ENCODE measurements at regions not wholly inside any gene's neighbourhood (a gene's known extent, or its start where the extent isn't known, plus 50 kb on each side); places are given as distances from the start of the nearest gene placed in this dataset.
A peak's percentile ranks its signal among the peaks of the same experiment; 100 is the strongest.
"Not testable (repeated sequence)": the region's sequence is repeated elsewhere in the genome, so short reads cannot be mapped to it uniquely, and the experiment has no call there.

- in situ Hi-C loops (cut with HindIII; ENCODE audit: low sequenced_read_pairs) = no loop called here
- peak overlapping the region; percentile 43 for H3K4me3 ChIP-seq (ENCODE audit: low read depth, low read length)
- DNase-seq (ENCODE audit: low read depth) = no peak
- TF ChIP-seq CTCF (IDR thresholded peaks at IDR 0.05; ENCODE audit: low read depth, low read length, missing control alignments) = peak; percentile 52
Observed at GRCh38 chr6:28606424-28607391, 81.0 kb downstream of the GPX5 start.

- TF ChIP-seq CTCF (IDR thresholded peaks at IDR 0.05; ENCODE audit: low read depth, low read length, missing control alignments) = no peak
- no peak for DNase-seq (ENCODE audit: low read depth)
- in situ Hi-C loops (cut with HindIII; ENCODE audit: low sequenced_read_pairs) = no loop called here
- H3K4me3 ChIP-seq (ENCODE audit: low read depth, low read length) = no peak overlapping the region
Observed at GRCh38 chr6:28607990-28608389, 82.3 kb downstream of the GPX5 start.

GRCh38 chr6:28609672-28610071, 84.0 kb downstream of the GPX5 start:
- no peak for TF ChIP-seq CTCF (IDR thresholded peaks at IDR 0.05; ENCODE audit: low read depth, low read length, missing control alignments)
- H3K4me3 ChIP-seq (ENCODE audit: low read depth, low read length) = no peak overlapping the region
- no peak for DNase-seq (ENCODE audit: low read depth)
- in situ Hi-C loops (cut with HindIII; ENCODE audit: low sequenced_read_pairs) = no loop called here

- TF ChIP-seq CTCF (IDR thresholded peaks at IDR 0.05; ENCODE audit: low read depth, low read length, missing control alignments) = no peak
- H3K4me3 ChIP-seq (ENCODE audit: low read depth, low read length) = no peak overlapping the region
- no peak for DNase-seq (ENCODE audit: low read depth)
- in situ Hi-C loops (cut with HindIII; ENCODE audit: low sequenced_read_pairs) = no loop called here
Observed at GRCh38 chr6:28615616-28615954, 89.9 kb downstream of the GPX5 start.

GRCh38 chr6:28615955-28616747, 90.5 kb downstream of the GPX5 start:
- no peak for TF ChIP-seq CTCF (IDR thresholded peaks at IDR 0.05; ENCODE audit: low read depth, low read length, missing control alignments)
- H3K4me3 ChIP-seq (ENCODE audit: low read depth, low read length) = no peak overlapping the region
- in situ Hi-C loops (cut with HindIII; ENCODE audit: low sequenced_read_pairs) = no loop called here
- DNase-seq (ENCODE audit: low read depth) = no peak

- no peak for DNase-seq (ENCODE audit: low read depth)
- no peak overlapping the region for H3K4me3 ChIP-seq (ENCODE audit: low read depth, low read length)
- TF ChIP-seq CTCF (IDR thresholded peaks at IDR 0.05; ENCODE audit: low read depth, low read length, missing control alignments) = no peak
- in situ Hi-C loops (cut with HindIII; ENCODE audit: low sequenced_read_pairs) = no loop called here
Observed at GRCh38 chr6:28618898-28619555, 93.3 kb downstream of the GPX5 start.

GRCh38 chr6:28621268-28621667, 95.6 kb downstream of the GPX5 start:
- DNase-seq (ENCODE audit: low read depth); H3K4me3 ChIP-seq (ENCODE audit: low read depth, low read length); in situ Hi-C loops (cut with HindIII; ENCODE audit: low sequenced_read_pairs): not testable (repeated sequence)

GRCh38 chr6:28623242-28623641, 97.6 kb downstream of the GPX5 start:
- in situ Hi-C loops (cut with HindIII; ENCODE audit: low sequenced_read_pairs) = not testable (repeated sequence)

GRCh38 chr6:28626386-28626785, 100.7 kb downstream of the GPX5 start:
- DNase-seq (ENCODE audit: low read depth); H3K4me3 ChIP-seq (ENCODE audit: low read depth, low read length); in situ Hi-C loops (cut with HindIII; ENCODE audit: low sequenced_read_pairs): not testable (repeated sequence)

More at GRCh38 chr6:28623242-28623641, 97.6 kb downstream of the GPX5 start:
- DNase-seq (ENCODE audit: low read depth); H3K4me3 ChIP-seq (ENCODE audit: low read depth, low read length): not testable (repeated sequence)

Measured in astrocyte of the cerebellum (primary cell).